ENCODE measurements at regions not wholly inside any gene's neighbourhood (a gene's known extent, or its start where the extent isn't known, plus 50 kb on each side); places are given as distances from the start of the nearest gene placed in this dataset.

DNA sequence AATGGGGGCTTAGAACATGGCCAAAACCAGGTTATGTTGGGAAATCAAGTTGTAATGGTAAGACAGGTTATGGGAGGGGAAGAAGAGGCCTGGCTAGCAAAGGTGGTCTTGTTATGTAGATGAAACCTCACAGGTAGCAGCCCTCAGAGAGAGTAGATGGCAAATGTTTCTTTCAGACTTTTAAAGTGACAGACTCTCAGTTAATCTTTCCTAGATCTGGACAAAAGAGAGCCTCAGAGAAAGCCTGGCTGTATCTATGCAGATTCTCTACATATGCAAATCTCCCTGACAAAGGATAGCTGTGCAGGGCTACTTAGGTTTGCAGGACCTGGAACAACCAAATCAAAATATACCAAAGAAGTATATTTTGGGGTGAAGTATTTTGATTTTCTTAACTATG is 284.1 kb upstream of the AMOT start:
- TF ChIP-seq, protein P1, sequence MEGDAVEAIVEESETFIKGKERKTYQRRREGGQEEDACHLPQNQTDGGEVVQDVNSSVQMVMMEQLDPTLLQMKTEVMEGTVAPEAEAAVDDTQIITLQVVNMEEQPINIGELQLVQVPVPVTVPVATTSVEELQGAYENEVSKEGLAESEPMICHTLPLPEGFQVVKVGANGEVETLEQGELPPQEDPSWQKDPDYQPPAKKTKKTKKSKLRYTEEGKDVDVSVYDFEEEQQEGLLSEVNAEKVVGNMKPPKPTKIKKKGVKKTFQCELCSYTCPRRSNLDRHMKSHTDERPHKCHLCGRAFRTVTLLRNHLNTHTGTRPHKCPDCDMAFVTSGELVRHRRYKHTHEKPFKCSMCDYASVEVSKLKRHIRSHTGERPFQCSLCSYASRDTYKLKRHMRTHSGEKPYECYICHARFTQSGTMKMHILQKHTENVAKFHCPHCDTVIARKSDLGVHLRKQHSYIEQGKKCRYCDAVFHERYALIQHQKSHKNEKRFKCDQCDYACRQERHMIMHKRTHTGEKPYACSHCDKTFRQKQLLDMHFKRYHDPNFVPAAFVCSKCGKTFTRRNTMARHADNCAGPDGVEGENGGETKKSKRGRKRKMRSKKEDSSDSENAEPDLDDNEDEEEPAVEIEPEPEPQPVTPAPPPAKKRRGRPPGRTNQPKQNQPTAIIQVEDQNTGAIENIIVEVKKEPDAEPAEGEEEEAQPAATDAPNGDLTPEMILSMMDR (IDR thresholded peaks at IDR 0.05) = no peak

DNA sequence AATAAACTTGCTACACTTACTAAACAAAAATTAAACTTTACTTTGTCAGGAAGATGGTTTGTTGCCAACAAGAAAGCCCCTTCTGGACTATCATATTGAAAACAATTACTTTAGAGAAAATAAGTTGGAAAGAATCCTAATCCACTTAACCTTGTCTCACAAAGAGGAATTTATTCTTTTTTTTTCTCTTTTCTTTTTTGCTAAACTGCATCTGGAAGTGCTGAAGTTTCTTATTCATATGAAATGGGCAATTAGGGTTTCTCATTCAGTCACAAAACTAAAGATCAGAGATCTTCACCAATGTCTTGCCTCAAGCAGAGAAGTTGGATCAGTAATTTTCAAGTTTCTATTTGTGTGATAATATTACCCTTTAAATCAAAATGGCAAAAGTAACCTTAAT is 234.9 kb upstream of the AMOT start:
- TF ChIP-seq, protein P1 (IDR thresholded peaks at IDR 0.05) = no peak

DNA sequence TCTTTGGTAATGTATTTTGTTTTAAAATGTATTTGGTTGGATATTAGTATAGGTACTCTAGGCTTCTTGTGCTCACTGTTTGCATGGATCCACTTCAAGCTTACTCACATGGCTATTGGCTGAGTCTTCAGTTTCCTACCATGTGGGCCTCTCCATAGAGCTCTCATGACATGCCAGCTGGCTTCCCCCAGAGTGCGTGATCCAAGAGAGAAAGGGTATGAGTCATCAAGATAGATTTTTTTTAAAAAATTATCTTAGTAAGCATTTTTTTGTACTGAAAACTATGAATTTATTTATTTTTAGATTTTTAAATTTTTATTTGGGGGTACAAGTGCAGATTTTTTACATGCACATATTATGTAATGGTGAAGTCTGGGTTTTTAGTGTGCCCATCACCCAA is 219.1 kb upstream of the AMOT start:
- TF ChIP-seq, protein P1 (IDR thresholded peaks at IDR 0.05) = no peak

DNA sequence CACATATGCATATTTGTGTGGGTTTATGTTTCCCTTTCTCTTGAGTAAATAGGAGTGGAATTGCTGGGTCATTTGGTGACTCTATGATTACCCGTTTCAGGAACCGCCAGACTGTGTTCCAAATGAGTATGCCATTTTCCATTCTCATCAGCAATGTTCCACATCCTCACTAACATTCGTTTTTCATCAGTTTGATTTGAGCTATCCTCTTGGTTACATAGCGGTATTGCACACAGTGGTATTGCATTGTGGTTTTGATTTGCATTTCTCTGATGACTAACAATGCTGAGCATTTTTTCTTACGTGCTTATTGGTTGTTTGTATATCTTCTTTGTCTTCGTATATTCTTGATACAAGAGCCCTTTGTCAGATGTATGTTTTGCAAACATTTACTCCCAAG is 218.0 kb upstream of the AMOT start:
- TF ChIP-seq, protein P1 (IDR thresholded peaks at IDR 0.05) = no peak

DNA sequence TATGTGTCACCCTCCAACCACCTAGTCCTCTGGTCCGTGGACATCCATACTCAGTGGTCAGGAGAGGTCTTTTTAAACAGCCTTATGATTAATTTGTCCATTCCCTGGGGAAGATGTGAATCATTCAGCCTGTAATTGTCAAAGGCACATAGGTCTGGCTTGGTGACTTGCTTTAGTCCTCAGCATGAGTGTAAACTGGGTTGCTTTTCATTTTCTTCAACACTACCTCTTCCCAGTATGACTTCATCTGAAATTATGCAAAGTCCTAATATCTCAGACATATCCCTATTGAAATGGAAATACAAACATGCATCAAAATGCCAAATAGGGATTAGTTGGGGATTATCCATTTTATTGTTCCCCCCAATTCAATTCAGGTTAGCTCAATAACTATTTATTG is 208.3 kb upstream of the AMOT start:
- TF ChIP-seq, protein P1 (IDR thresholded peaks at IDR 0.05) = no peak

DNA sequence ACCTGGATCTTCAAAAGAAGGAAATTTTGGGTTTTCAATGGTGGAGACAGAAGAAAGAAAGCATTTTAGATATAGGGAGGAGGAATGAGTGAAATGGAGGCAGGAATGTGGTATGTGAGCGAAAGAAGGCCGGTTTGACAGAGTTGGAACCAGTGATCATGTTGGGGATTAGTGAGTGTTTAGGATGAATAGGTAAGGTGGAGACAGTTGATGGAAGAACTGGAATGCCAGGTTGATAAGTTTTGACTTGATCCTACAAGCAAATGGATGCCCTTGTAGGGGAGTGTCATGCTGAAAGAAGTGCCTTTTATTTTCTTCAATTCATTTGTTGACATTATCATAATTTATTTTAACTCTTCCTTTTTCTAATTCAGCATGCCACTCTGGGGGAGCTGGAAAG is 207.8 kb upstream of the AMOT start:
- TF ChIP-seq, protein P1 (IDR thresholded peaks at IDR 0.05) = no peak

DNA sequence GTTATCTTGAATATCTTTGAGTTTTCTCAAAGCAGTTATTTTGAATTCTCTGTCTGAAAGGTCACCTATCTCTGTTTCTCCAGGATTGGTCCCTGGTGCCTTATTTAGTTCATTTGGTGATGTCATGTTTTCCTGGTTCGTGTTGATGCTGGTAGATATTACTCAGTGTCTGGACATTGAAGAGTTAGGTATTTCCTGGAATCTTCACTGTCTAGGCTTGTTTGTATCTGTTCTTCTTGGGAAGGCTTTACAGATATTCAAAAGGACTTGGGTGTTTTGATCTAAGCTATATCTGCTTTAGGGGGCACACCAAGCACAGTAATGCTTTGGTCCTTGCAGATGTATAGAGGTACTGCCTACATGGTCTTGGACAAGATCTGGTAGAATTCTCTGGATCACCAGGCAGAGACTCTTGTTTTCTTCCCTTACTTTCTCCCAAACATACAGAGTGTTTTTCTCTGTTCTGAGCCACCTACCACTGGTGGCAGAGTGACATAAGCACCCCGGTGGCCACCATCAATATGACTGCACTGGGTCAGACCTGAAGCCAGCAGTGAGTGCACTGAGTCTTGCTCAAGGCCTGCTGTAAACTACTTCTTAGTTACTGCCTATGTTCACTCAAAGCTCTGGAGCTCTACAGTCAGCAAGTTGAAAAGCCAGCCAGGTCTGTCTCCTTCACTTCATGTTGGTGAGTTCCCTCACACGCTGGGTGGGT is 193.5 kb upstream of the AMOT start:
- TF ChIP-seq, protein P1 (IDR thresholded peaks at IDR 0.05) = no peak

DNA sequence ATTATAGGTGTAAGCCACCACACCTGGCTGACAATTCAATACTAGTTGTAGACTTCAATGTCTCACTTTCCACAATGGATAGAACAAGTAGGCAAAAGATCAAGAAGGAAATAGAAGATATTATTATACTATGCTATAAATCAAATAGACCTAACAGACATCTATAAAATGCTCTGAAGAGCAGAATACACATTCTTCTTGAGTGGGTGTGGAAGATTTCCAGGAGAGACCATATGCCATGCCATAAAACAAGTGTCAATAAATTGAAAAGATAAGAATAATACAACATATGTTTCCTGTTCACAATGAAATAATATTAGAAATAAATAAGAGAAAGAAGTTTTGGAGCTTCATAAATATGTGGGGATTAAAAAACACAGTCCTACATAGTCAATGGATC is 179.3 kb upstream of the AMOT start:
- TF ChIP-seq, protein P1 (IDR thresholded peaks at IDR 0.05) = no peak
